ENCODE measurements at regions not wholly inside any gene's neighbourhood (a gene's known extent, or its start where the extent isn't known, plus 50 kb on each side); places are given as distances from the start of the nearest gene placed in this dataset.

- no peak for DNase-seq
- H3K4me1 ChIP-seq = no peaks in the 10 kb centered on the region
- no peaks in the 10 kb centered on the region for H3K9me3 ChIP-seq
- no peaks in the 10 kb centered on the region for H3K36me3 ChIP-seq
- no peak overlapping the region for H3K27ac ChIP-seq
- intact Hi-C loops (cut with DNase I; ENCODE audit: low total_unique reads) = no loop called here
- no peaks in the 10 kb centered on the region for H3K27me3 ChIP-seq
- TF ChIP-seq CTCF (IDR thresholded peaks at IDR 0.05) (no peak), POLR2A (IDR thresholded peaks at IDR 0.05) (no peak)
- no peak overlapping the region for H3K4me3 ChIP-seq
These were observed 71.5 kb upstream of the ADO start for GRCh38 chr10:62732841-62733653.

GRCh38 chr10:62733654-62734293 is 70.7 kb upstream of the ADO start:
- Histone ChIP-seq H3K4me1 (no peaks in the 10 kb centered on the region), H3K36me3 (no peaks in the 10 kb centered on the region), H3K4me3 (no peak overlapping the region), H3K27ac (no peak overlapping the region), H3K27me3 (no peaks in the 10 kb centered on the region), H3K9me3 (no peaks in the 10 kb centered on the region)
- TF ChIP-seq CTCF (IDR thresholded peaks at IDR 0.05) (no peak), POLR2A (IDR thresholded peaks at IDR 0.05) (no peak)
- intact Hi-C loops (cut with DNase I; ENCODE audit: low total_unique reads) = no loop called here
- DNase-seq = no peak

GRCh38 chr10:62734781-62735463 is 69.6 kb upstream of the ADO start:
- Histone ChIP-seq H3K27ac (no peak overlapping the region), H3K4me3 (no peak overlapping the region), H3K36me3 (no peaks in the 10 kb centered on the region), H3K4me1 (no peaks in the 10 kb centered on the region), H3K27me3 (no peaks in the 10 kb centered on the region), H3K9me3 (no peaks in the 10 kb centered on the region)
- TF ChIP-seq CTCF (IDR thresholded peaks at IDR 0.05) (no peak), POLR2A (IDR thresholded peaks at IDR 0.05) (no peak)
- no peak for DNase-seq
- intact Hi-C loops (cut with DNase I; ENCODE audit: low total_unique reads) = no loop called here

GRCh38 chr10:62735464-62736167 is 68.9 kb upstream of the ADO start:
- TF ChIP-seq CTCF (IDR thresholded peaks at IDR 0.05) (no peak), POLR2A (IDR thresholded peaks at IDR 0.05) (no peak)
- Histone ChIP-seq H3K9me3 (no peaks in the 10 kb centered on the region), H3K4me3 (no peak overlapping the region), H3K36me3 (no peaks in the 10 kb centered on the region), H3K27me3 (no peaks in the 10 kb centered on the region), H3K27ac (no peak overlapping the region), H3K4me1 (no peaks in the 10 kb centered on the region)
- intact Hi-C loops (cut with DNase I; ENCODE audit: low total_unique reads) = no loop called here
- no peak for DNase-seq
